Calu3 (cell line): ENCODE measurements at regions not wholly inside any gene's neighbourhood (a gene's known extent, or its start where the extent isn't known, plus 50 kb on each side); places are given as distances from the start of the nearest gene placed in this dataset.

Source experiments
- BruUV-seq: library from RNA; stranded (reverse); fragments of 400-500 nt; replicated peaks from 2 replicates; lab custom pipeline; 2021; lab: Mats Ljungman, UMichigan
- CTCF ChIA-PET: fragments of 300-600 bp; sonication (Branson Sonifier 250); formaldehyde crosslinking; loops from one replicate; lab custom pipeline; 2022; ENCODE audit warnings: antibody characterized with exemption; lab: Charles Lee
- DNase-seq: peaks from one replicate; pipeline ENCODE4 v3.0.0; 2022
- H3K27ac Mint-ChIP-seq: one replicate; pipeline ENCODE4 v1.8.0; 2022; ENCODE audit warnings: mixed read lengths; ENCODE audit not compliant: unreplicated experiment
- H3K27me3 Mint-ChIP-seq: one replicate; pipeline ENCODE4 v1.8.0; 2022; ENCODE audit warnings: mixed read lengths; ENCODE audit not compliant: unreplicated experiment
- H3K36me3 Mint-ChIP-seq: one replicate; pipeline ENCODE4 v1.8.0; 2022; ENCODE audit warnings: mild to moderate bottlenecking, moderate library complexity, mixed read lengths; ENCODE audit not compliant: insufficient read depth, unreplicated experiment
- H3K4me1 Mint-ChIP-seq: one replicate; pipeline ENCODE4 v1.8.0; 2022; ENCODE audit warnings: mild to moderate bottlenecking, low read depth, mixed read lengths; ENCODE audit not compliant: unreplicated experiment
- H3K4me3 Mint-ChIP-seq: one replicate; pipeline ENCODE4 v1.8.0; 2022; ENCODE audit warnings: mild to moderate bottlenecking, low read depth, moderate library complexity, mixed read lengths; ENCODE audit not compliant: unreplicated experiment
- H3K9me3 Mint-ChIP-seq: one replicate; pipeline ENCODE4 v1.8.0; 2022; ENCODE audit warnings: low read depth, mixed read lengths; ENCODE audit not compliant: unreplicated experiment
- CTCF ChIP-seq: fragments of 200-600 bp; IDR thresholded peaks from one replicate; pipeline ENCODE4 v1.8.0; 2022; ENCODE audit warnings: antibody characterized with exemption; ENCODE audit not compliant: unreplicated experiment
- intact Hi-C: fragments of 100-400 bp; cut with micrococcal nuclease; formaldehyde crosslinking; loops from one replicate; pipeline ENCODE4 v1.10.0; 2022; ENCODE audit not compliant: unreplicated experiment

- Mint-ChIP-seq H3K36me3 (no peaks in the 10 kb centered on the region), H3K27ac (no peak overlapping the region), H3K27me3 (peaks cover 49% of the 10 kb centered on the region), H3K4me3 (no peak overlapping the region), H3K4me1 (no peaks in the 10 kb centered on the region), H3K9me3 (no peaks in the 10 kb centered on the region)
- BruUV-seq: no TSS peak
- CTCF ChIA-PET: interaction anchor here (0.8 kb wide), 1 partner anchor 9 kb away, joined by 4 read pairs; no protein-coding TSS in a partner anchor
- no peak for TF ChIP-seq CTCF
- intact Hi-C loops: no loop called here
- DNase-seq: no peak
Measured at GRCh38 chr3:53965291-53965690, 73.6 kb upstream of the SELENOK start.

DNA sequence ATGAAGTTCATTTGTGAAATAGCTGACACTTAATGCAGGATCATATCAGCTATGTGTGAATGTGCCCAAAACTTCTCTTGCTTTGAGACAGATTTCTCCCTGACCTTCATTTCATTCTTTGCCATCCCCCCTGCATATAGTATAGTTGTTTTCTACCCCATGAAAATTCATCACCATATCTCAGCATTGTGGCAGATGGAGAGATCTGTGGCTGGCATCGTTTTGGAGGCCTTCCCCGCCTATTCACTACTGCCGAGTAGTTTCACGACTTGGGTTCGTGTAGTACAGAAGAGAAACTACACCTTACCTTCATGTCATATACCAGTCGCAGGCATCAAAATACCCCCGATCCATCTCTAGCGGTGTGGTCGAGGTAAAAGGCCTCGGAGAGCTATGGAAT lies 66.2 kb upstream of the SELENOK start:
- Mint-ChIP-seq H3K27me3 (peaks cover 28% of the 10 kb centered on the region), H3K9me3 (no peaks in the 10 kb centered on the region), H3K4me1 (no peaks in the 10 kb centered on the region), H3K36me3 (no peaks in the 10 kb centered on the region), H3K4me3 (no peak overlapping the region), H3K27ac (no peak overlapping the region)
- no TSS peak for BruUV-seq
- CTCF ChIA-PET: no interaction called here
- intact Hi-C loops: no loop called here
- no peak for DNase-seq
- no peak for TF ChIP-seq CTCF

DNA sequence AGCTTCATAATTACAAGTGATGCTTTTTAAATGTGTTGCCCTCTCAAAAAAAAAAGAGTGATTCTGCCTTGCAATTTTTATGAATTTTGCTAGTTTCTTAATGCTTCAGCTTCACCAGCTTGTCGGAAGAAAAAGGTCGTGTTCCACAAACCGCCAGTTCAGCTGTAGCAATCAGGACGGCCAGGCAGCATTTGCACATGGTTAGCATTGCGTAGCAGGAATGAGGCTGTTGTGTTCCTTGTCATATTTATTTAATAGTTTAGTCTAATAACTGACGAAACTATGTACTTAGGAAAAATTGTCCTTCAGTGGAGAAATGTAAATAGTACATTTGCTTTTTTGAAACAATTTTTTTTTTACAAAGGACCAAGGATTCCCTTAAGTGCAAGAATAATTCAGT lies 64.9 kb upstream of the SELENOK start:
- TF ChIP-seq CTCF: no peak
- no peaks in the 10 kb centered on the region for H3K9me3 Mint-ChIP-seq
- no peak for DNase-seq
- H3K4me1 Mint-ChIP-seq: no peaks in the 10 kb centered on the region
- no TSS peak for BruUV-seq
- no peaks in the 10 kb centered on the region for H3K36me3 Mint-ChIP-seq
- H3K27ac Mint-ChIP-seq: no peak overlapping the region
- no peak overlapping the region for H3K4me3 Mint-ChIP-seq
- CTCF ChIA-PET: interaction anchor here (1.1 kb wide), 1 partner anchor 8 kb away, joined by 4 read pairs; no protein-coding TSS in a partner anchor
- peaks cover 16% of the 10 kb centered on the region for H3K27me3 Mint-ChIP-seq
- intact Hi-C loops: no loop called here

DNA sequence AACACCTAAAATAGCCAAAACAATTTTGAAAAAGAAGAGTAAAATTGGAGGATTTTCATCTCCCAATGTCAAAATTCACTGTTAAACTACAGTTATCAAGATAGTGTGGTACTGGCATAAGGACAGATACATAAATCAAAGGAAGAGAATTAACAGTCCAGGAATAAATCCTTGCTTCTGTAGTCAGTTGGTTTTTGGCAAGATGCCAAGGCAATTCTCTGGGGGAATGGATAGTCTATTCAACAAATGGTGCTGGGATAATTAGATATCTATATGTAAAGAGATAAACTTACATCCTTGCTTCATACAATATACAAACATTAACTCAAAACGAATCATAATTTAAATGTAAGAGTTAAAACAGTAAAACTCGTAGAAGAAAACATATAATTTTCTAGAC lies 57.9 kb upstream of the SELENOK start:
- H3K36me3 Mint-ChIP-seq: no peaks in the 10 kb centered on the region
- DNase-seq: no peak
- H3K27ac Mint-ChIP-seq: no peak overlapping the region
- CTCF ChIA-PET: no interaction called here
- TF ChIP-seq CTCF: no peak
- H3K4me1 Mint-ChIP-seq: no peaks in the 10 kb centered on the region
- BruUV-seq: no TSS peak
- H3K9me3 Mint-ChIP-seq: peaks cover 8% of the 10 kb centered on the region
- H3K4me3 Mint-ChIP-seq: no peak overlapping the region
- intact Hi-C loops: no loop called here
- H3K27me3 Mint-ChIP-seq: no peaks in the 10 kb centered on the region
